NT2/D1 (cell line): ENCODE measurements at regions not wholly inside any gene's neighbourhood (a gene's known extent, or its start where the extent isn't known, plus 50 kb on each side); places are given as distances from the start of the nearest gene placed in this dataset.

Experiments
- YY1 ChIP-seq: IDR thresholded peaks from 2 replicates; pipeline ENCODE4 v1.6.1; 2011; ENCODE audit not compliant: insufficient read length, insufficient read depth
- ZNF274 ChIP-seq: IDR thresholded peaks from 2 replicates; pipeline ENCODE4 v1.6.1; 2011; ENCODE audit warnings: mild to moderate bottlenecking, low read depth, low read length

GRCh38 chr13:19252381-19252780 is 70.8 kb upstream of the TUBA3C start:
- TF ChIP-seq YY1 (no peak), ZNF274 (no peak)
